ENCODE measurements at regions not wholly inside any gene's neighbourhood (a gene's known extent, or its start where the extent isn't known, plus 50 kb on each side); places are given as distances from the start of the nearest gene placed in this dataset.

GRCh38 chr3:194906970-194907629 is 221.4 kb downstream of the FAM43A start:
- TF ChIP-seq POLR2AphosphoS5 (IDR thresholded peaks at IDR 0.05; ENCODE audit: borderline replicate concordance, low read depth, low read length) (no peak), EZH2 (IDR thresholded peaks at IDR 0.05) (no peak)

Data from SK-N-MC (cell line).